ENCODE measurements at regions not wholly inside any gene's neighbourhood (a gene's known extent, or its start where the extent isn't known, plus 50 kb on each side); places are given as distances from the start of the nearest gene placed in this dataset.

DNA sequence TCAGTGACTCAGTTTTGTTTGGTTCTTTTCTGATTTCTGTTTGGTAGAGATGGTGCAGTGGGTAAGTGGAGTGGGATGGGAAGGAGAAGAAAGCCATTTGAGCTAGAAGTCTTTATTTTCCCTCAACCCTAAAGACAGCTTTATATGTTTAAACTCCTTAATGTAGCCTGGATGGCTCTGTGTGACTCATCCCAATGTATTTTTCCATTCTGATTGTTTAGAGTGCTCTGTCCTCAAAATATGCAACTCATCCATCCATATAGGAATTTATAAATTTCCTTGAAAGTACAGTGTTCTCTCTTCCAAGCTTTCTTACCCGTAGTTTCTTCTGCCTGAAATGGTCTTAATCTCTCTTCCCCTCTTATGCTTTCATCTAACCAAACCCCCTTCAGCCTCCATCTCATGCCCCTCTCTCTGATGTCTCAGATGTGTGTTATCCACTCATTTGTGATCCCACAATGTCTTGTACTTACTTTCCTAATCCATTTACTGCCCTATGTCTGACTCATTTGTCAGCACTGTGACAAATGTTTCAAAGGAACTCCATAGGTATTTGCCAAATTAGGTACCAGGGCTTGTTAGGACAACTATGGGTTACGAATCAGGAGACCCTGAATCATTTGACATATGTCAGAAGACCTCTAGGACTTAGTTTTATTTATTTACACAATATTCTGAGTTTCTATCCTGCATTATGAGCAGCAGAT, 217.5 kb upstream of the SGCD start:
- TF ChIP-seq CTCF (IDR thresholded peaks at IDR 0.05; ENCODE audit: low read length) (no peak), EZH2phosphoT487 (IDR thresholded peaks at IDR 0.05; ENCODE audit: low read length) (no peak)

Data from MM.1S (cell line).